Liver (tissue), 3 donors: ENCODE measurements at regions not wholly inside any gene's neighbourhood (a gene's known extent, or its start where the extent isn't known, plus 50 kb on each side); places are given as distances from the start of the nearest gene placed in this dataset.

Experiments used
- EGR1 ChIP-seq, 2 donors: IDR thresholded peaks; 2 replicates each; pipeline ENCODE4 v1.6.1; 2016 to 2018; ENCODE audit warnings: antibody characterized with exemption in 2 of 2, low read depth in 2 of 2
- FOXA1 ChIP-seq: IDR thresholded peaks from 2 replicates; pipeline ENCODE4 v1.6.1; 2016; ENCODE audit warnings: antibody characterized with exemption
- GABPA ChIP-seq, 2 donors: IDR thresholded peaks in 1 of 2; conservative IDR thresholded peaks in 1 of 2; 2 replicates each; pipeline ENCODE4 v1.6.1; 2016; ENCODE audit warnings: antibody characterized with exemption in 2 of 2, mild to moderate bottlenecking in 1 of 2, moderate library complexity in 1 of 2
- JUND ChIP-seq, 2 donors: IDR thresholded peaks; 2 replicates each; pipeline ENCODE4 v1.6.1; 2016; ENCODE audit warnings: antibody characterized with exemption in 2 of 2
- NR2F2 ChIP-seq: IDR thresholded peaks from 2 replicates; pipeline ENCODE4 v1.6.1; 2016; ENCODE audit warnings: antibody characterized with exemption
- RAD21 ChIP-seq, 2 donors: IDR thresholded peaks; 2 replicates each; pipeline ENCODE4 v1.6.1; 2016; ENCODE audit warnings: antibody characterized with exemption in 2 of 2, mild to moderate bottlenecking in 2 of 2
- RXRA ChIP-seq, 2 donors: IDR thresholded peaks; 2 replicates each; pipeline ENCODE4 v1.6.1; 2017 to 2018; ENCODE audit warnings: antibody characterized with exemption in 2 of 2, mild to moderate bottlenecking in 1 of 2
- SP1 ChIP-seq: IDR thresholded peaks from 2 replicates; pipeline ENCODE4 v1.6.1; 2018; ENCODE audit warnings: antibody characterized with exemption, mild to moderate bottlenecking
- TAF1 ChIP-seq: conservative IDR thresholded peaks from 2 replicates; pipeline ENCODE4 v1.6.1; 2016; ENCODE audit warnings: antibody characterized with exemption, mild to moderate bottlenecking
- YY1 ChIP-seq: IDR thresholded peaks from 2 replicates; pipeline ENCODE4 v1.6.1; 2016; ENCODE audit warnings: antibody characterized with exemption, mild to moderate bottlenecking
- TF ChIP-seq, protein P1 (sequence below): fragments of 150-350 bp; IDR thresholded peaks from 2 replicates; pipeline ENCODE4 v1.5.1; 2017; ENCODE audit warnings: improper control_type of control experiment, low read depth, low read length; ENCODE audit not compliant: missing input control
- TF ChIP-seq, protein P2 (sequence below): IDR thresholded peaks from 2 replicates; pipeline ENCODE4 v1.6.1; 2016; ENCODE audit warnings: antibody characterized with exemption
- TF ChIP-seq, protein P3 (sequence below): IDR thresholded peaks from 2 replicates; pipeline ENCODE4 v1.6.1; 2016; ENCODE audit warnings: antibody characterized with exemption, mild to moderate bottlenecking
- TF ChIP-seq, protein P4 (sequence below): IDR thresholded peaks from 2 replicates; pipeline ENCODE4 v1.6.1; 2016; ENCODE audit warnings: antibody characterized with exemption
- donor health status: healthy.
- donor health status: healthy.

DNA sequence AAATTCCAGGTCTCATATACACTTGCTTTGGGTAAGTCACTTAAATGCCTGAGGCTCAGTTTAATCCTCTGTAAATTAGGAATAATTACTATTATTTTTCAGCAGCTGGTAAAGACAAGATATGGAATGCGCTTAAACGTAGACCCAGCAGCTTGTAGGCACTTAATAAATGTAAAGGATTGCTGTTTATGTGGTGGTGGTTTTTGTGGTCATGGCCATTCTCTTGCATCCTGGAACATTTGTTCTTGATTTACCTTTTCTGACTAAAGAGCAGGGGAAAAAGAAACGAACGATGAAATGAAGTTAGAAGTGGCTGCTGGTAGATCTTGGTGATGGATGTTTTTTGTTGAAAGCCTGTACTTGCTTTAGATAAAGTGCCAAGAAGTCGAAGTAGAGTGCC, 195.0 kb upstream of the FOXD3 start:
- TF ChIP-seq, protein P1, sequence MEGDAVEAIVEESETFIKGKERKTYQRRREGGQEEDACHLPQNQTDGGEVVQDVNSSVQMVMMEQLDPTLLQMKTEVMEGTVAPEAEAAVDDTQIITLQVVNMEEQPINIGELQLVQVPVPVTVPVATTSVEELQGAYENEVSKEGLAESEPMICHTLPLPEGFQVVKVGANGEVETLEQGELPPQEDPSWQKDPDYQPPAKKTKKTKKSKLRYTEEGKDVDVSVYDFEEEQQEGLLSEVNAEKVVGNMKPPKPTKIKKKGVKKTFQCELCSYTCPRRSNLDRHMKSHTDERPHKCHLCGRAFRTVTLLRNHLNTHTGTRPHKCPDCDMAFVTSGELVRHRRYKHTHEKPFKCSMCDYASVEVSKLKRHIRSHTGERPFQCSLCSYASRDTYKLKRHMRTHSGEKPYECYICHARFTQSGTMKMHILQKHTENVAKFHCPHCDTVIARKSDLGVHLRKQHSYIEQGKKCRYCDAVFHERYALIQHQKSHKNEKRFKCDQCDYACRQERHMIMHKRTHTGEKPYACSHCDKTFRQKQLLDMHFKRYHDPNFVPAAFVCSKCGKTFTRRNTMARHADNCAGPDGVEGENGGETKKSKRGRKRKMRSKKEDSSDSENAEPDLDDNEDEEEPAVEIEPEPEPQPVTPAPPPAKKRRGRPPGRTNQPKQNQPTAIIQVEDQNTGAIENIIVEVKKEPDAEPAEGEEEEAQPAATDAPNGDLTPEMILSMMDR: no peak
- TF ChIP-seq RAD21 (IDR thresholded peaks at IDR 0.05) (no peak), EGR1 (IDR thresholded peaks at IDR 0.05; ENCODE audit: low read depth in 2 of 2) (no peak), NR2F2 (no peak), GABPA (IDR thresholded peaks at IDR 0.05 in 1 of 2, conservative IDR thresholded peaks at IDR 0.05 in 1 of 2) (no peak), SP1 (no peak), YY1 (no peak), TAF1 (no peak), RXRA (IDR thresholded peaks at IDR 0.05) (no peak), JUND (IDR thresholded peaks at IDR 0.05) (no peak), FOXA1 (no peak)
- TF ChIP-seq, protein P2, sequence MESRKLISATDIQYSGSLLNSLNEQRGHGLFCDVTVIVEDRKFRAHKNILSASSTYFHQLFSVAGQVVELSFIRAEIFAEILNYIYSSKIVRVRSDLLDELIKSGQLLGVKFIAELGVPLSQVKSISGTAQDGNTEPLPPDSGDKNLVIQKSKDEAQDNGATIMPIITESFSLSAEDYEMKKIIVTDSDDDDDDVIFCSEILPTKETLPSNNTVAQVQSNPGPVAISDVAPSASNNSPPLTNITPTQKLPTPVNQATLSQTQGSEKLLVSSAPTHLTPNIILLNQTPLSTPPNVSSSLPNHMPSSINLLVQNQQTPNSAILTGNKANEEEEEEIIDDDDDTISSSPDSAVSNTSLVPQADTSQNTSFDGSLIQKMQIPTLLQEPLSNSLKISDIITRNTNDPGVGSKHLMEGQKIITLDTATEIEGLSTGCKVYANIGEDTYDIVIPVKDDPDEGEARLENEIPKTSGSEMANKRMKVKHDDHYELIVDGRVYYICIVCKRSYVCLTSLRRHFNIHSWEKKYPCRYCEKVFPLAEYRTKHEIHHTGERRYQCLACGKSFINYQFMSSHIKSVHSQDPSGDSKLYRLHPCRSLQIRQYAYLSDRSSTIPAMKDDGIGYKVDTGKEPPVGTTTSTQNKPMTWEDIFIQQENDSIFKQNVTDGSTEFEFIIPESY: no peak
- TF ChIP-seq, protein P3, sequence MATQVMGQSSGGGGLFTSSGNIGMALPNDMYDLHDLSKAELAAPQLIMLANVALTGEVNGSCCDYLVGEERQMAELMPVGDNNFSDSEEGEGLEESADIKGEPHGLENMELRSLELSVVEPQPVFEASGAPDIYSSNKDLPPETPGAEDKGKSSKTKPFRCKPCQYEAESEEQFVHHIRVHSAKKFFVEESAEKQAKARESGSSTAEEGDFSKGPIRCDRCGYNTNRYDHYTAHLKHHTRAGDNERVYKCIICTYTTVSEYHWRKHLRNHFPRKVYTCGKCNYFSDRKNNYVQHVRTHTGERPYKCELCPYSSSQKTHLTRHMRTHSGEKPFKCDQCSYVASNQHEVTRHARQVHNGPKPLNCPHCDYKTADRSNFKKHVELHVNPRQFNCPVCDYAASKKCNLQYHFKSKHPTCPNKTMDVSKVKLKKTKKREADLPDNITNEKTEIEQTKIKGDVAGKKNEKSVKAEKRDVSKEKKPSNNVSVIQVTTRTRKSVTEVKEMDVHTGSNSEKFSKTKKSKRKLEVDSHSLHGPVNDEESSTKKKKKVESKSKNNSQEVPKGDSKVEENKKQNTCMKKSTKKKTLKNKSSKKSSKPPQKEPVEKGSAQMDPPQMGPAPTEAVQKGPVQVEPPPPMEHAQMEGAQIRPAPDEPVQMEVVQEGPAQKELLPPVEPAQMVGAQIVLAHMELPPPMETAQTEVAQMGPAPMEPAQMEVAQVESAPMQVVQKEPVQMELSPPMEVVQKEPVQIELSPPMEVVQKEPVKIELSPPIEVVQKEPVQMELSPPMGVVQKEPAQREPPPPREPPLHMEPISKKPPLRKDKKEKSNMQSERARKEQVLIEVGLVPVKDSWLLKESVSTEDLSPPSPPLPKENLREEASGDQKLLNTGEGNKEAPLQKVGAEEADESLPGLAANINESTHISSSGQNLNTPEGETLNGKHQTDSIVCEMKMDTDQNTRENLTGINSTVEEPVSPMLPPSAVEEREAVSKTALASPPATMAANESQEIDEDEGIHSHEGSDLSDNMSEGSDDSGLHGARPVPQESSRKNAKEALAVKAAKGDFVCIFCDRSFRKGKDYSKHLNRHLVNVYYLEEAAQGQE: no peak
- TF ChIP-seq, protein P4, sequence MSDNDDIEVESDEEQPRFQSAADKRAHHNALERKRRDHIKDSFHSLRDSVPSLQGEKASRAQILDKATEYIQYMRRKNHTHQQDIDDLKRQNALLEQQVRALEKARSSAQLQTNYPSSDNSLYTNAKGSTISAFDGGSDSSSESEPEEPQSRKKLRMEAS: no peak
